ENCODE measurements at regions not wholly inside any gene's neighbourhood (a gene's known extent, or its start where the extent isn't known, plus 50 kb on each side); places are given as distances from the start of the nearest gene placed in this dataset.
"Not testable (repeated sequence)": the region's sequence is repeated elsewhere in the genome, so short reads cannot be mapped to it uniquely, and the experiment has no call there.

DNA sequence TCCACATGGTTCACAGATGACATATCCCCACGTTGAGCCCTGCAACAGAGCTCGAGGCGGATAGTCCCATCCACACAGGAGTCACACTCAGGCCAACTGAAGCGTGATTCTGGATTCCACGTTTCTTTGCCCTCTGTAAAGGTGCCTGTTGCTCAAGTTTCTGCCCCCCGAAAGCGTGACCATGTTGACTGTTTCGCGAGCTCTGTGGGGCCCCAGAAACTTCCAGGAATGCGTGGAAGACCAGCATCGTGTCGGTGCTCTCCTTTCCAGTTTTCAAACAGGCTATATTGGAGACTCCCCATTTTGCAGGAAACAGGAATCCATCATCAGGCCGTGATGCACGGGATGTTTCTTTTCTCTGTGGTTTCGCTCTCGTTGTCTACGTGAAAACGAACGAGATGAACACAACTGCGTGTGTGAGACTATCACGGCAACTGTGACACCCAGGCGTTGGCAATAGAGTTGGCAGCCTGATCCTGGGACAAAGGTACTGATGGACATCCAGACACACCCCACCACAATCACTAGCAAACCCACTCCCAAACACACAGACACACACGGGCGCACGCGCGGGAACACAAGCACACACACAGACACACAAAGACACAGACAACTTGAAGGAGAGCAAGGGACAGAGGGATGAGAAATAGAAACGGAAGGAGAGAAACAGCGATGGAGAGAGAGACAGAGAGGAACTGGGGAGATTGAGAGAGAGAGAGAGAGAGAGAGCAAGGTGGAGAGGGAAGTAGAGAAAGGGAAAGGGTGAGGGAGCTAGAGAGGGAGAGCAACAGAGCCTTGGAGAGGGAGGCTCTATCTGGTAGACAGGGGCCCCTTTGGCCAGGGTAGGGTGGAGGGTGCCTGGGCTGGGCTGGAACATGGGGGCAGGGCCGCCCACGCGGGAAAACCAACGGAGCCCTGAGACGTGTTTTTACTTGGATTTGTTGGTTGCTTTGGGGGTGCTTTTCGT is 1609.3 kb downstream of the SPATA31A7 start:
- not testable (repeated sequence) for FAIRE-seq

DNA sequence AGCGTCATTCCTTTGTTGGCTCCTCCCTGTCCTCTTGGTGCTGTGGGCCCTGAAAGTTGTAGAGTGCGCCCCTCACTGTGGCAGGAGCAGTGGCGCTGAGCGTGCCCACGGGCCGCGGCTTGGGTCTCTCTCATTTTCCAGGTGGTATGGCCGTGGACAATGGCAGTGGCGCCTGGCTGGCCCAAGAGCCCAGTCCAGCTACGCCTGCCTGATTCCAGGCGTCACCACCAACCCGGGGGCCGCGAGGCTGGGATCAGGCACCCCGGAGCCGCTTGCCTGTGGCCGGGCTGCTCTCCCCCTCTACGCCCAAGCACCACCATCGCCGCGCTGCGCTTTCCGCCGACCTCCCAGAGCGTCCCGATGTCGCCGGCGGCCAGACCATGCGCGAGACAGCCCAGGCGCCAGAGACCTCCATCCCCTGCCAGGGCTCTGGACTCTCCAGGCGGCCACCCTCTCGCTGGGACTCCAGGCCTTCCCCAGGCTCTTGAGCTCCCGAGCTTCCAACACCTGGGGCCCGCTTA is 1610.1 kb downstream of the SPATA31A7 start:
- not testable (repeated sequence) for FAIRE-seq

DNA sequence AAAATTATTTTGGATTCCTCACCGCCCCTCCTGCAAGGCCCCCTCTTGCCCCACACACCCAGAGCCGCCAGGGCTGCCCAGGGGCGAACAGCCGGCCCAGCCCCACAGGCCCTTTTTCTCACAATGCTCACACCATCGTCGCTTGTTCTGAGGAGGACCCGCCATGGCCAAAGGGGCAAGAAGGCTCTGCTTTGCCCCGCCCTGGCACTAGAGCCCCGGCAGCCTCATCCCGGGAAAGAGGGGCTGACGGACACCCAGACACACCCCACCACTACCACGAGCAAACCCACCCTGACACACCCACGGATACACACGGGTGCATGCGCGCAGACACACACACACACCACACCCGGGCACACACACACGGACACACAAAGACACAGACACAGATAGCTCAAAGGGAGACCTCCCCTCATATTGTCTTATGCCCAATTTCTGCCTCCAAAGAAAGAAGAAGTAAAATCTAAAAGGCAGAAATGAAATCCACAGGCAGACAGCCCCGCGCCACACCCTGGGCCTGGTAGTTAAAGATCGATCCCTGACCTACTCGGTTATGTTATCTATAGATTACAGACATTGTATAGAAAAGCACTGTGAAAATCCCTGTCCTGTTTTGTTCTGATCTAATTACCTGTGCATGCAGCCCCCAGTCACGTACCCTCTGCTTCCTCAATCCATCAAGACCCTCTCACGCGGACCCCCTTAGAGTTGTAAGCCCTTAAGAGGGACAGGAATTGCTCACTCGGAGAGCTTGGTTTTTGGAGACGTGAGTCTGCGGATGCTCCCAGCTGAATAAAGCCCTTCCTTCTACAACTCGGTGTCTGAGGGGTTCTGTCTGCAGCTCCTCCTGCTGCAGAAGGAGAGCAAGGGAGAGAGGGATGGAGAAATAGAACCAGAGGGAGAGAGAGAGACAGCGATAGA is 1610.9 kb downstream of the SPATA31A7 start:
- FAIRE-seq: not testable (repeated sequence)

DNA sequence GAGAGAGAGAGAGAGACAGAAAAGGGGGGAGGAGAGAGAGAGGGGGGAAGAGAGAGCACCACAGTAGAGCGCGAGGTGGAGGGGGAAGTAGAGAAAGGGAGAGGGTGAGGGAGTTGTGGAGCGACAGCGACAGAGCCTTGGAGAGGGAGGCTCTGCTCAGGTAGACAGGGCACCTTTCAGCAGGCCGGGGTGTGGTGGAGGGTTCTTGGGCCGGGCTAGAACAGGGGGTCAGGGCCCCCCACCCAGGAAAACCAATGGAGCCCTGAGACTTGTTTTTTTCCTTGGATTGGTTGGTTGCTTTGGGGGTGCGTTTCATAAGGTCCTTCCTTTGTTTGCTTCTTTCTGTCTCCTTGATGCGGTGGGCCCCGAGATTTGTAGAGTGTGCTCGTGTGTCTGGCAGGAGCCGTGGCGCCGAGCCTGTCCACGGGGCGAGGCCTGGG is 1611.6 kb downstream of the SPATA31A7 start:
- not testable (repeated sequence) for FAIRE-seq

DNA sequence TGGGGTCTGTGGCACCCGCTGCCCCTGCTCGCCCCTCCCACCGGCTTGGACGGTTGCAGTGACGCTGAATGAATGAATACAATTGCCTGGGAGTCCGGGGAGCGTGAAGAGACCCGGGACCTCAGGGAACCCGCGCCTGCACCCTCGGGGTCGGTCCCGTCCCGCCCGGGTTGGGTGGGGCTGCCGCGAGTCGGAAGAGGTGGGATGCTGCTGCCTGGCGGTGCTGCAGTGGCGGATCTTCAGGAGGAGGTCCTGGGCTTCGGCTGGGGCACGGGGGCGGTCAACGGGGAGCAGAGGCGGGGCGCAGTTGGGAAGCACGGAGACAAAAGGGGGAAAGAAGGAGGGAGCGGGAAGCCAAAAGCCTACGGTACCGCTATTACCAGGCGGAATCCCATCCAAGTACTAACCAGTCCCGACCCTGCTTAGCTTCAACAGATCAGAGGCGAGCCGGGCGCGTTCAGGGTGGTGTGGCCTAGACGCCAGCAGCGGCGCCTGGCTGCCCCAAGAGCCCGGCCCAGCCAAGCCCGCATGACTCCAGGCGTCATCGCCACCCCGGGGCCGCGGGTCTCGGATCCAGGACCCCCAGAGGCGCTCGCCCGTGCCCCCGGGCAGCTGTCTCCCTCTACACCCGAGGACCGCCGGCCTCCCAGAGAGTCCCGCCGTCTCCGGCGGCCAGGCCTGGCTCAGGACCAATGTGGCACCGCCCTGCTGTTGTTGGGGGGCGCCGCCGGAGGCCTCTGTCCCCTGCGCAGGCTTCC is 1612.3 kb downstream of the SPATA31A7 start:
- FAIRE-seq: not testable (repeated sequence)

DNA sequence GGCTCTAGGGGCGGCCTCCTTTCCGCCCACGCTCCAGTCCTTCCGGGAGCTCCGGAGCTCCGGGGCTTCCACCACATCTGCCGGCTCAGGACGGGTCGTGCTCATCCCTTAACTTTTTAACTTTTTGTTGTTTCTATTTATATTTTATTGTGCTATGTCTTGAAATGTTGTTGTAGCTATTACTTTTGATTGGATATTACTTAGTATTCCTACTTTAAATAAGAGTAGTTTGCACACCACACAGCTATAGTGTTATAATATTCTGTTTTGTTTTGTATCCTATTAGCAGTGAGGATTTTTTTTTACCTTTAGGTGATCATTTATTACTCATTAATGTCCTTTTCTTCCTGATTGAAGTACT is 1612.9 kb downstream of the SPATA31A7 start:
- not testable (repeated sequence) for FAIRE-seq

DNA sequence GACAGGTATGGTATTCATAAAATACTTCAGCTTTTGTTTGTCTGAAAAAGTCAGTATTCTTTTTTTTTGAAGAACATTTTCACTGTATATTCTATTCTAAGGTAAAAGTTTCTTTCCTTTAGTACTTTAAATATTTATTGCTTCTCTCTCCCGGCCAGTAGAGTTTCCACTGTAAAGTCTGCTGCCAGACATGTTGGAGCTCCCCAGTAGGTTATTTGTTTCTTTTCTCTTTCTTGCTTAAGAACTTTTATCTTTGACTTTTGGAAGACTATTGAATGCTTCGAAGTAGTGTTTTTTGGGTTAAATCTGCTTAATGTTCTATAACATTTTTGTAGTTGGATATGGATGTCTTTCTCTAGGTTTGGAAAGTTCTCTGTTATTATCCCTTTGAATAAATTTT is 1613.3 kb downstream of the SPATA31A7 start:
- FAIRE-seq: not testable (repeated sequence)

DNA sequence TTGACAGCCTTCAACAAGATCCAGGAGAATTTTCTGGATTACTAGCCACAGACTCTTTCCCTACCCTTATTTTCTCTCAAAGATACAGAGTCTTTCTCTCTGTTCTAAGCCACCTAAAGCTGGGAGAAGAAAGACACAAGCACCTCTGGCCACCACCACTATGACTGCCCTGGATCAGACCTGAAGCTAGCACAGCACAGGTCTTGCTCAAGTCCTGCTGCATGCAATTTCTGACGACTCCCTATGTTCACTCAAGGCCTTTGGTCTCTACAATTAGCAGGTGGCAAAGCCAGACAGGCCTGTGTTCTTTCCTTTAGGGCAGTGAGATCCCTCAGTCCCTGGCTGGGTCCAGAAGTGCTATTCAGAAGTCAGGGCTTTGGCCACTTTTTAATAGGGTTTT is 1614.5 kb downstream of the SPATA31A7 start:
- FAIRE-seq: not testable (repeated sequence)

DNA sequence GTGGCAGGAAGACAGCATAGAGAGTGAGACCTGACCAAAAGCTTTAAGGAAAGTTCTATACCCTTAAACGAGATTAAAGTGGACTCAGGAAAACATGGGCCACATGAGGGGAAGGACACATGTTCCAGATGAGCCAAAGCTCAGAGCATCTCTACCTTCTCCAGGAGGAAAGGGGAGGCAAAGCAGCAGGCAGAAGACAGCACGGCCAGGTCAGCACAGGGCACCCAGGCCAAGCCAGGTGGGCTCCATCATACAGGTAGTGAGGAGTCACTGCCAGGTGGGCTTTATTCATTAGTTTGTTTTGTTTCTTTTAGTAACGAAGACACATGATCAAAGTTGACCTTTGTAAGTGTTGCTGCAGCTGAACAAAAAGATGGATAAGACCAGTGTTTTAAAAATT is 1617.6 kb downstream of the SPATA31A7 start:
- not testable (repeated sequence) for FAIRE-seq

DNA sequence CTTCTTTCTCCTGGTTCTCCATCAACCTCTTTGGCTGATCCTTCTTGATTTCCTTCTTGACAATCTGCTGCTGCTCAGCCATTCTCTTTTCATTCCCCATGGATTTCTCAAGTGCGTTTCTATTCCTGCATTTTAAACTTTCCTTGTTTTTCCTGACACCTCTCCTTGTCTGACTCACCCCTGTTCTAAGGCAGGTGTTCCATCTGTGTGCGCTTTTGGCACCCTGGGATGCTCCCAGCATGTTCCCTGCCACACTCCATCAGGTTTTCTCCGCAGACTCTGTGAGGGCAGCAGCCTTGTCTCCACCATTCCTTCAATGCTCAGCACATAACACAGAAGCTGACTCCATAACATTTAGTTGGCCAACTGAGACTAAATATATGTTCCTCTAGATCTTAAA is 1618.2 kb downstream of the SPATA31A7 start:
- FAIRE-seq: not testable (repeated sequence)

DNA sequence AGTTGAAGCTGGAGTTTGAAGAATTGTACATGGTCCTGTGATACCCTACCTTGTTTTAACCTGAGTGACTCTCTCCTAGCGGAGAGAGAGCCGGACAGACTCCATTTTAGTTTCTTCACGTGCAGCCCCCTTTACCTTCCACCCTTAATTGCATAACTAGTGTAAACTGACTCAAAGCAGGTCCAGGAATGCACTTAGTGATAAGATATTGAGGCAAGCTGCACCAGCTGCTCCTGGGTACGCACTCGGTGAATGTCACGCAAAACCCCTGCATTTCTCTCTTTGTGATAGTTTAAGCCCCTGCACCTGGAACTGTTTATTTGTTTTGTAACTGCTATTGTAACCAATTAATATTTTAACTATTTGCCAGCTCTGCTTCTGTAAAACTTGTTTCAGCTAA is 1620.5 kb downstream of the SPATA31A7 start:
- not testable (repeated sequence) for FAIRE-seq

DNA sequence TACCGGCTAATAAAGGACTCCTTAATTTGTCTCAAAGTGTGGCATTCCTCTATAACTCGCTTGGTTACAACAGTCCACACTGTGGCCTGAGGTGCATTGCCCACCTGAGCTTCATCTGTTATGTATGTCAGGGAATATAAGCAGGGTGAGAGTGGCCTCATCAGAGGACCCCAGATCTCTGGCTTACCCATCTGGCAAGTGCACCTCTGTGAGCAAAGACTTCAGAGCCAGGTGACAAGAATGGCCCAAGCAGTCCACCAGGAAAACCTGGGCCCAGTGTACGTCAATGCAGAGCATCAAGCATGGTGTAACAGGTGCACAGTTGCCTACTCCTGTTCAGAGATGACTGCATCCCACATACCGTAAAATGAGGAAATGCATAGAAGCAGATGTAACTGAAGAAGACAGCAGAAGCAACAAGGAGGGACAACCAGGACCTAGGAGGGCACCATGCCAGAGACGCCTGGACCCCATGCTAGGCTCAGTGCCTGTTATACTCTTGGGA is 1621.0 kb downstream of the SPATA31A7 start:
- not testable (repeated sequence) for FAIRE-seq

DNA sequence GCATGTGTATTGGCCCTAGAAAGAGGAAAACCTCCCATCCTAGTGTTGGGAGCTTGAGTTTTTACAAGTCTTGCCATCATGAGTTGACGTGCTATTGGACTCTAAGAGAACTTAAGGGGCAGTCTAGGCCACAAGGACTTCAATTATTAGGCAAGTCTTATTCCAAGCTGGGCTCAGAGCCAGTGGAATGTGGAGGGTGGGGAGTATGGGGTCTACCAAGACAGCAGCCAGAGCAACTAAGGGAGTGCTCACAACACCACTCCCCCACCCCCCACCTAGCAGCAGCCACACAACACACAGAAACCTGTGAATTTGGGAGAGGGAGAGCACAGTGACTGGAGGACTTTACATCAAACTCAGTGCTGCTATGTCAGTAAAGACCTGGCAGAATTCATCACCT is 1625.6 kb downstream of the SPATA31A7 start:
- FAIRE-seq: not testable (repeated sequence)

DNA sequence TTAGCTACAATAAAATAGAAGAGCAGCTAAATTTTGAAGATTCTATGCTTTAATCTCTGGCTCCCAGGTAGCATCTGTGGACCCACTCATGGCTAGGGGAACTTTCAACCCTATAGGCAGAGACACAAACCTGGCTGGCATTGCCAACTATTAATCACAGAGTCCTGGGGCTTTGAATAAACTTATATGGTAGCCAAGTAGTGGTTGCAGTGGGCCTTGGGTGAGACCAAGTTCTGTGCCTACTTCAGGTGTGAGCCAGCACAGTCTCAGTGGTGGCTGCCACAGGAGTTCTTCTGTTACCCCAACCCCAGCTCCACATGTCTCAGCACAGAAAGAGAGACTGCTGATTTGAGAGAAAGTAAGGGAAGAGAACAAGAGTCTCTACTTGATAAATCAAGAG is 1626.5 kb downstream of the SPATA31A7 start:
- not testable (repeated sequence) for FAIRE-seq

DNA sequence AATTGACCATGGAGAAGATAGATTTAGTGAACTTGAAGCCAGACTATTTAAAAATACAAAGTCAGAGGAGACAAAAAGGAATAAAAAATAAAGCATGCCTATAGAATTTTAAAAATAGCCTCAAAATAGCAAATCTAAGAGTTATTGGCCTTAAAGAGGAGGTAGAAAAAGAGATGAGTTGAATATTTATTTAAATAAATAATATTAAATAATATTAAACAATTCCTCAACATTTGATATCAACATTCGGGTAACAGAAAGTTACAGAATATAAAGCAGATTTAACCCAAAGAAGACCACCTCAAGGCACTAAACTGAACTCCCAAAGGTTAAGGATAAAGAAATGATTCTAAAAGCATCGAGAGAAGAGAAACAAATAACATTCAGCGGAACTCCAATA is 1627.4 kb downstream of the SPATA31A7 start:
- FAIRE-seq: not testable (repeated sequence)

DNA sequence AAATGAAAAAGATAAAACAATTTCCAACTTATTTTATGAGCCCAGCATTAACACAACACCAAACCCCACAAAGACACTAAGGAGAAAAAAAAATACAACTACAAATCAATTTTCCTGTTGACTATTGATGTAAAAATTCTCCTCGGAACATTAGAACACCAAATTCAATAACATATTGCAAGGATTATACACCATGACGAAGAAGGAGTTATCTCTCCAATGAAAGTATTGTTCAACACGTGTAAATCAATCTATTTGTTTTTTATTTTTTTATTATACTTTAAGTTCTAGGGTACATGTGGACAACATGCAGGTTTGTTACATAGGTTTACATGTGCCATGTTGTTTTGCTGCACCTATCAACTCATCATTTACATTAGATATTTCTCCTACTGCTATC is 1632.3 kb downstream of the SPATA31A7 start:
- not testable (repeated sequence) for FAIRE-seq

DNA sequence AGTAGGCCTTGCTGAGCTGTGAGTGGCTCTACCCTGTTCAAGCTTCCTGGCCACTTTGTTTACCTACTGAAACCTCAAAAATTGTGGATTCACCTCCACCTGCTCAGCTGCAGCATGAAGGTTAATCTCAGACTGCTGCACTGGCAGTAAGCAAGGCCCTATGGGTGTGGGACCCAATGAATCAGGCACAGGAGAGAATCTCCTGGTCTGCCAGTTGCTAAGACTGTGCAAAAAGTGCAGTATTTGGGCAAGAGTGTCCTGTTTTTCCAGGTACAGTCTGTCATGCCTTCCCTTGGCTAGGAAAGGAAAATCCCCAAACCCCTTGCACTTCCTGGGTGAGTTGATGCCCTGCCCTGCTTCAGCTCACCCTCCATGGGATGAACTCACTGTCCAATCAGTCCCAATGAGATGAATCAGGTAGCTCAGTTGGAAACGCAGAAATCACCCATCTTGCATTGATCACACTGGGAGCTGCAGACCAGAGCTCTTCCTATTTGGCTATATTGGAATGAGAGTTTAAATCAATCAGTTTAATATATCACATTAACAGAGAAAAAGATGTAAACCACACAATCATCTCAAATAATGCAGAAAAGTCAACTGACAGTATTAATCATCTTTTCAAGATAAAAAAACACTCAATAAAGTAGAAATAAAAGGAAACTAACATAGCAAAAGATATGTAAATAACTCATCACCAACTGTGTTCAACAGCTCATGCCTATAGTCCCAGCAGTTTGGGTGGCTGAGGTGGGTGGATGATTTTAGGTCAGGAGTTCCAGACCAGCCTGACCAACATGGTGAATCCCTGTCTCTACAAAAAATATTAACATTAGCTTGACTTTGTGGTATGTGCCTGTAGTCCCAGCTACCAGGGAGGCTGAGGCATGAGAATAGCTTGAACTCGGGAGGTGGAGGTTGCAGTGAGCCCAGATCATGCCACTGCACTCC is 1638.4 kb downstream of the SPATA31A7 start:
- FAIRE-seq: not testable (repeated sequence)

DNA sequence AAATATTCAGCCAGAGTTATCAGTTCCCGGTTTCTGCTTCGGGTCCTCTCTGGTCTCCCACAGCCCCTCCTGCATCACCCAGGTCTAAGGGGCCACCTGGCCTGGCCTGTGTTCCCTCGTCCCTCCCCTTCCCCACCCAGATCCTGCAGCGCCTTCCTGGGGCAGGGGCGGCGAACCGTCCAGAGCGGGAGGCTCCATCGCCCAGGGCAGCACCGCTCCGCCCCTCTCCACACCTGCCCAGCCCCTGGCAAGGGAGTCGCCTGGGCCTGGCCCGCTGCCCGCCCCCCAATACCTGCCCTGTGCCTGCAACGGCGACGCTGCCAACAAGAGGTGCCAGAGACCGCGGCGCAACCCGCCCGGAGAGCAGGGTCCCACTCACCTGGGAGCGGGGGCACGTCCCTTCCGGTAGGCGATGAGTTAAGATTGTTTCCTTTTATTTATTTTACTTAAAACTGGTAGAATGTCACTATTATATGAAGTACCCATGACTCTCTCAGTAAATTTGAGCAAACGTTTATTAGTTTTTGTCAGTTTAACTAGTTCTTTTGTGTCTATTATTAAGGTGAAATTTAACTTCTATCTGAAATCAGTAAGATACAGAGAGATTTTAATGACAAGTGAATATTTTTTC is 1641.1 kb downstream of the SPATA31A7 start:
- not testable (repeated sequence) for FAIRE-seq

DNA sequence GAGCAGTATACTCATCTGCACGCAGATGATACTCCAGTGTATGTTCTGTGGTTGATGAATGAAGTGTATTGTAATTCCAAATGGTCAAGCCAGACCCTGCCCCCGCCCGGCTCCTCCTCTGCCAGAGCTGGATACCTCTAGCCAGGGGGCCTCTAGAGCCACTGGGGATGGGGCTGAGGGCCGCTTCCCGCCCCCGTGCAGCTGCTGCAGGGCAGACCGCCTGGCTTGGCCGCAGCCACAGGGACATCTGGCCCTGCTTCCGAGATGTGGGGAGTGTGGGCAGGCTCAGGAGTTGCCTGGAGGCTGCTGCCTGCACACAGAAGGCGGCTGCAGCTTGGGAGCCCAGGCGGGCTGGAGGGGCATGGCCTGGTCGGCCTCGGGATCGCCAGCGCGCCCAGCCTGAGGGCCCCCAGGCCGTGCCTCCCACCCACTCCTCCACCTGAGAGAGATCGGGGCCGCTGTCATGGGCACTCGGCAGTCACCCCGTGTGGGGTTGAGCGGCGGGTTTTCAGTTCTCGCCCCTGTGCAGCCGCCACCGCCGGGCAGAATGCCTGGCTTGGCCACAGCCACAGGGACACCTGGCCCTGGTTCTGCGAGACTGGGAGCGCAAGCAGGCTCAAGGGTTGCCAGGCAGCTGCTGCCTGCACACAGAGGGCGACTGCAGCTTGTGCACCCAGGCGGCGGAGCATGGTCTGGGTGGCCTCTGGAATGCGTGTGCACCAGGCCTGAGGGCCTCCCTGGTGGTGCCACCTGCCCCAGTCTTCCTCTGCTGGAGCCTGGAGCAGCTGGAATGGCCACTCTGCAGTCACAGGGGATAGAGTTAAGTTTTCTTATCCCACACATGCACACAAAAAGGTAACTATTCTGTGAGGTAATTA is 1643.7 kb downstream of the SPATA31A7 start:
- FAIRE-seq: not testable (repeated sequence)
